ENCODE measurements at regions not wholly inside any gene's neighbourhood (a gene's known extent, or its start where the extent isn't known, plus 50 kb on each side); places are given as distances from the start of the nearest gene placed in this dataset.

DNA sequence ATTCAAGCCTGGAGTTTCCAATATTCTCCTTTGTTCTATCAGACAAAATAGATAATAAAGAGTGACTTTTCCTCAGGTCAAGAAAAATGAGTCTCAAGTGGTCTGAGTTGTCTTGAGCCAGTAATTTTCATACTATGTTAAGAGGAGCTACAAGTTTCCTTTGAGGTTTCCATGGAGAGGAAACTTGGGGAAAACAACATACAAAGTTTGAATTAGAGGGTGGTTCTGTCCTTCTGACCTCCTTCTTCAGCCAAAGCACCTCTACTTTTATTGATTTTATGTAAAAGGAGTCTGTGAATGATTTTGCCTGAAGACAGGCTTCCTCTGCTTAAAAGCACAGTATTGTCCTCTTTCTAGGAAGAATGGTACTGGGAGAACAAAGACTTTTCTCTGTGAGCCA is 497.2 kb upstream of the PKN2 start:
- no peak for DNase-seq

DNA sequence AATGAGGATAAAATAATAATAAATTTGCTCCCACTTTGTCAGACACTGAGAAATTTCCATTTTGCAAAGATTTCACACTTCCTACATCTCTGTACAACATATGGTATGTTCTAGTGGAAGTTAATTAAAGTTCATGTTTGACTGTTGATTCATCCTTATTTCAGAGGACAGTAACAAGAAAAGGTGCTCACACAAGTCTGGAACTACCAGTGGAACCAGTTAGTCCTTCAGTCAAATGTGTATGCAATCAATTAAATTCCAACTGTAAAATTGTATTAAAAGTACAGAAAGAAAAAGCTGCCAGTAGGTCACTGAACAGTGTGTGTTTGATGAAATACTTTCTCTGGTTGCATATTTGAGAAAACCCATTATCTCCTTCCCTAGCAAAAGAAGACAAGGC is 496.0 kb upstream of the PKN2 start:
- DNase-seq = no peak

DNA sequence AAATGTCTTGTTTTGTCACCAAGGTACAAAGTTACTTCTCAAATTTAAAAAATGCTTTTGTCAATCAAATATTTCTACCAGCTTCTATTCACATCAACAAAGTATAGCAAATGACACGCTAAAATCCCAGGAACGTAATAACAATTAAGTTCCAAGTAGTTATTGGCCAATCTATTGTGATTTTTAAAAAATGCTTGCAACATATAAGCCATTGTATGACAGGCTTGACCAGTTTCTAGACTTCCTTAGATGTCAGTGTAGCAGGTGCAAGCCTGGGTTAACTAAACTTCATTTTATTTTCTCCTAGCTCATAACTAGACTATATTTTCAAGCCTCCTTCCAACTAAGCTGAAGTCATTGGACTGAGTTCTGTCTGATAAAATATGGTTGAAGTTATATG is 494.5 kb upstream of the PKN2 start:
- no peak for DNase-seq

DNA sequence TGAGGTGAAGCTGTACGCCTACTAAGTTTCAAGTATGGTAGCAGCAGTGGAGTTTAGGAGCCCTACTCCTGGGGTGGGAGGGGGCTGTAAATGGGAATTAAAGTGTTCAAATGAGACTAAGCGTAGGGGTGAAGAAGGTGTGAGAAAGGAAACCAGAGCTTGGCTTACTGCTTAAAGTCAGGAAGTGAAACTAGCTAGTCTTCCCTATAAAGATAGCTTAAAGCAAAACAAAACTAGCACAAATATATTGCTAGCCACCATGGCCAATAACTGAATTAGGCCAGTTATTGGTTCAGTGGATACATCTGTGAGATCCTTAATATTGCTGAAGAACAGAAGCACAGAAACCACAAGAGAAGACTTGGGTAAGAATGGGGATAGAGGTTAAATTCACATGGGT is 492.2 kb upstream of the PKN2 start:
- no peak for DNase-seq

DNA sequence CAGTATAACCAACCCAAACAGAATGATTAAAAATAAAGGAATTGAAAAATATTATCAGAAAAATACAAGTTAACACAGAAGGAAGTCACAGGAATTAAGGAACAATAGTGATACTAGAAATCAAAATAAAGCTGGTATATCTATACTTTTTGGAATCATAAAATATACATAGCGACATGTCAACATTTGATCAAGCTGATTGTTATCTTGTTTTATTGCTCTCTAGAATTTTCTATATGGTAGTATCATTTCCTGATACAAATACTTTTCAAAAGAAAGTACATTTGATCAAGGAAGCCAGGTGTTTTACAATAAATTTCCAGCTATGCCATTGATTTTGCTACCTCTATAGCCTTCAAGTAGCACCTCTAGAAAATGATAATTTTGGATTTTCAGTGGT is 489.5 kb upstream of the PKN2 start:
- DNase-seq = no peak

DNA sequence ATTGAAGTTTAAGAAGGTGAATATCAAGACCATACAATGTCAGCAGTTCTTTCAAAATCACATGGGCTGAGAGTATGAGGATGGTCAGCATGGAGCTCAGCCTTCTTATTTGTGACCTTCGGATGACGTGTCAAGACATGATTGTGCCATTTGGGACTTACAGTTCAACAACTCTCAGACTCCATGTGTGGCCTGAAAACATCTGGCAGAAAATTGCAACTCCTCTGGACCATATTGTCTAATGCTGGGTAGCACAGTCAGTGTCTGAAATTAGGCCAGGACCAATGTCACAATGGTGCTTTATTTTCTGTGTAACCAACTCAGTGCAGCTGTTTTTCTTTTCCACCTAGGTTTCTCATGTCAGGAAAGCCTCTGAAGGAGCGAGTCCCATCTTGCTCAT is 483.5 kb upstream of the PKN2 start:
- DNase-seq = no peak

DNA sequence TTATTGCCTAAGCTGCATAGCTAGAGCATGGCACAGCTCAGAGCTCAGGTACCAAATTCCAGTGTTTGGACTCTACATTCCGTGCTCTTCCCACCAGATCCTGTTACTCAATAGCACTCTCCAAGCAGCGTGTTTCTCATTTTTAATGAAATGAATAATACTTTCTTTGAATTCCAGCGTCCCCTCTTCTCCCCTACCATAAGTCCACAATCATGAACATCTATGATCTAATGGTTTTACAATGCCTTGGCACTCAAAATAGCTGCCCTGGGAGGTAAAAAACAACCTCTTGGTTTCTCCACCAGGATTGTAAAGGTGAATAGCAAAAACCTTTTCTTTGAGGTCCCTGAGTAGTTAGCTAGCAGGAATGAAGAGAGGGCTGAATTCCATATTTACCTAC is 480.0 kb upstream of the PKN2 start:
- no peak for DNase-seq

DNA sequence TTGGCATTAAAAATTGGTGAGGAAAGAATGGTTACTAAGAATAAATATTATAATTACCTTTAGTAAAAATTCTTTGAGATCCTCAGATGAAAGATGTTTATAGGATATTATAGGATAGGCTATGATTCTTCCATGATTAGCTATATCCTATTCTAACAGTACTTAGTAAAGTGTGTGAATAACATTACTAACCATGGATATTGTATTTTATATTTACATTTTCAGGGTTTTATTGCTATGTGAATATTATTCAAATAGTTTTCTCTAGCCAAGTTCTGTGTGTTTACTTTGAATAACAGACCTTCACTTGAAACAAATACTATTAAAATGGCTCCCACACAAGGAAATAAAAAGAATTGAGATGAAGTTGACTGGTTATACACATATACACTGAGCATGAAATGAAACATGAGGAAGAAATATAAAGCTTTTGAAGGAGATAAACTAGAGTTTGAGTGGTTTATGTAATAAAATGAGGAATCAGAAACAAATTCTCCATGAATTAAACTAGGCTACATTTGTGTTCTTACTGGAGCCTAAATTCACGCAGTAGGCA is 479.4 kb upstream of the PKN2 start:
- DNase-seq = no peak

DNA sequence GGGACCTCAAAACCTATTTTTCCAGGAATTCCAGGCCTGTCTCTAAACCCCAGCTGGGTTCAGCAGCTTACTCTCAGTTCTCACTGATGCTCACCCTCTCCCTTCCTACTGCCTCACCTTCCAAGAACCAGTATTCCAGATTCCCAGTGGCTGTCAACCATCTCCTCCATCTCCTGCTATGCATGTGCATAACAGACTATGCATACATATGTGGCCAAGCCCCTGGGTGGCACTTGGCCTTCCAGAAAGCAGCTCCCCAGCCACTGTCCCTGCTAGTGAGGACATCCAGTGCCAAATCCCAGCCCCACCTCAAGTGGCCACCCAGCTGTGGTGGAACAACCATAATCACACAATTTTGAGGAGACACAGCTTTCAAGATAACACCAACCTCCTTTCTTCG is 475.7 kb upstream of the PKN2 start:
- no peak for DNase-seq

DNA sequence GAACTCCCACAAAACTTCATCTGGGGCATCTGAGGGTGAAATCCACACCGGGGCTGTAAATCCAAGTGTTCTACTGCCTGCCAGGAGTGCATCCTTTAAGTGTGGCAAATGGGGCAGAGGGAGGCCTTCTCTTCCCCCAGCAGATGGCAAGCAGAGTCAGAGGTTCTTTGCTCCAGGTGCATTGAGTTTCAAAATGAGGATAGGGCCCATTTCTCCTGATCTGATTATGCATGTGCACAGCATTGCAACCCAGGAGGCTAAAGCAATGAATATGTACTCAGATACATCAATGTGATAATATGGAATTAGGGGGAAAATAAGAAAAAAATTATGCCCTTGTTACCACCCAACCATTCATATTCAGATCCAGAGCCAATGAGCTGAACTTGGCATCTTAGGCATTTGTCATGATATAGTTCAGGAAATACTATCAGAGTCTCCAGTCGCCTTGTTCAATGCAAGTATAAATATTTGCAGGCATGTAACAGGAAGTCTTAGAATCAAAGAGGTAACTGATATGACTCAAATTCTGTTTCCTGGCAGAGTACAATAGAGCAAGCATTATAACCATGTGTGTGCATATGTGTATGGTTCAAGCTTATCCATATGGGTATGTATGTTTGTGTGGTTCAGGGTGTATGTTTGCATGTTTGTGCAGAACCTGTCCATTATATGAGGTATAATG is 473.8 kb upstream of the PKN2 start:
- DNase-seq = no peak

DNA sequence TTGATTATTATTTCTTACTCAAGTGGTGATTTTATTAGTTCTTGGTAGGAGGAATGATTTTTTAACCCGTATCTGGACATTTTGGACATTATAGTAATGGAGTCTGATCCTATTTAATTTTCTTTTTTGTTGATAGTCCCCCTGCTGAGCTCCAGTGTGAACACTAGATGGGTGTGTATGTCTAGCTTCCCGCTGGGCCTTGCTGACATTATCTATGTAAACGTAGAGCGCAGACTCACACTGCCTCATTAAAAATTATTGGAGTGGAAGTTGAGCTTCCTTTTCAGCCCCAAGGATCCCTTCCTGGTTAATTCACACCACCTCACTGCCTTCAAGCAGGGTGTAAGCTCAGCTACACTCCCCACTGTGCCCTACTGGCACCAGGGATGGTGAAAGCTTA is 467.6 kb upstream of the PKN2 start:
- DNase-seq = no peak

DNA sequence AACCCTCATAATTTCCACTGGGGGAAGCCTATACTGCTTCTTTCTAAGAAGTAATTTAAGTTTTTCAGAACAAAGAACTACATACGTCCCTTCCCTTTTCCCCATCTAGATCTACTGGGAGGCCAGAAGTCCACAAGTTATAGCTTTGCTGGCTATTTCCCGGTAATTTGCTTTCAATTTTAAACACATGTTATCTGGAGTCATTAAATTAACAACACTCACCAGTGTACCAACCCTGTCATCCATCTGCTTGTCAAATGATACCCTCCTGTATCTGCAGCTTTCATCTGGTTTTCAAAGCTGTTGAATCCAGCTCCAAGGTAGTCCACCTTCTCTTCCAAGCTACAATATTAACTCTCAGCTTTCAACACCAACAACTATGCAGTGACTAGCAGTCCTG is 466.7 kb upstream of the PKN2 start:
- DNase-seq = no peak

DNA sequence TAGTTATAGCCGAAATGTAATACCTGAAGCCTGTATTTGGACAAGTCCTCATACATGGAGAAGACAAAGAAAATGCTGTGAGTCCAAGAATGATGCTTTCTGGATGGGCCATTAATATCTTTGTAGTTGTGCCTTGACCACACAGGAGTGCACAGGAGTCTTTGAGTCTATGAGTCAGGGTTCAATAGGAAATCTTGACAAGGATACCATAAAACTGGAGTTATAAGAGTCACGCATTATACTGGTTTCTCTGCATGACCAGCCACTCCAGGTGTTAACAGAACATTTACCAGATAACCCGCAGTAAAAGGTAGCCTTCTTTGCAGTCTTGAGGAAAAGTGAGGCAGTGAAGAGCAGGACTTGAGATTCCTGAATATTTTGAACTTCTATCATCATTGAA is 464.6 kb upstream of the PKN2 start:
- DNase-seq = no peak

DNA sequence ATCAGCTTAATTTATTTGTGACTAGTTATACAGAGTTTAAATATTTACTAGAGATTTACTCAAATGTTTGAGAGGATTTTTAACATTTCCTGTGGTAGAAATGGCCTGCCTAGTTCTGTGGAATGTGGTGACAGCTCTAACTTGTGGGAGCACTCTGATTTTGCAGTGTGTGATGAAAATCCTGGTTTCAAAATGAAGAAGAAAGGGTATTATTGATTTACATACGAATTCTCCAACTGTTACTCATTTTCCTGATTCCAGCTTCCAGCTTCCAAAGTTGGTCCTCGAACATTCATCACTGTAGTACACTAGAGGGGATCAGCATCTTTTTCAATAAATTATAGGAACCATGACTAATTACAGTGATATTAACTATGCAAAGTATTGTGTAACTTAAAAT is 462.7 kb upstream of the PKN2 start:
- no peak for DNase-seq

DNA sequence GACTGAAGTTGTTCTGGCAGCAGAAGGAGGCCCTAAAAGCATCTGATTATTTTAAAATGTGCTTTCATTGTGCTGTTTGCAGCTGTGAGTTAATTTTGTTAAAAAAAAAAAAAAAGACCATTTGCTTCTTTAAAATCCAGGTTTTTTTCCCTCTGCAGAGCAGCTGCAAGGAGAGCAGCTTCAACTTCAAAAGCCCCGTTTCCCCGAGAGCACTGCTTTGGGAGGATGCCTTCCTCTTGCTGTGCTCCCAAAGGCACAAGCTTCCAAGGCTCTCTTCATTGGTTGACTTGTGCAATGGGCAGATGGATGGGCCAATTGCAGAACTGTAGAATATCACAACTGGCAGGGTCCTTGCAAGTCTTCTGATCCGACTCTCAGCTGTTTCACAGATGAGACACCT is 459.2 kb upstream of the PKN2 start:
- DNase-seq = no peak

DNA sequence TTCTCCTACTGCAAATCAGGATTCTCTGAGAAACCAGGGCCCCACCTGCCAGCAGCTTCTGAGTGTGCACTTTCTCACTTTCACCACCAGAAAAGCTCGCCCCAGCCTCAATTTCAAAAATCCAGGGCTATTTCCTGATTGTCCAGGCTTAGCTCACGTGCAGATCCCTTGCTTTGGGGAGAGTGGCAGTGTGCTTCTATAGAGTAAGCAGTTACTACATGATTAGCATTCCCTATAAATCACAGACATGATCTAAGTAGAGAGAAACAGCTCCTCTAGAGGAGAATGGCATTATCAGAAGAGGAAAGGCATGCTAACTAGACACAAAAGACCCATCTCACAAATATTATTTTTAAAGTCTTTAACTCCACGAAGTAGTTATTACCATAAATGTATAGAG is 456.0 kb upstream of the PKN2 start:
- no peak for DNase-seq

DNA sequence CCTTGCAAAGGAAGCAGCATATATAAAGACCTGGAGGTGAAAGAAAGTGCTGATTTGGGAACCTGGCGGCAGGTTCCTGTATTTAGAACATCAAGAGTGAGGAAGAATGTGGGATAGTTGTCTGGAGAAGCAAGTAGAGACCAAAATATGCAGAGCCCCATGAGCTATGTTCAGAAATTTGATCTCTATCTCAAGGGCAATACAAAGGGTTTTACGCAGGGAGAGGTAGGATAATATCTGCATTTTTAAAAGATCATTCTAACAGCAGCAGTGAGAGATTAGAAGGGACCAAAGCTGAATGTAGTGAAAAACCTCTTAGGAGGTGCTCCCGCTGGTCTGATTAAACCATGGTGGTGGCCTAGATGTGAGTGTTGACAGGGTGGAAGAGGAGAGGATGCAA is 453.9 kb upstream of the PKN2 start:
- no peak for DNase-seq

DNA sequence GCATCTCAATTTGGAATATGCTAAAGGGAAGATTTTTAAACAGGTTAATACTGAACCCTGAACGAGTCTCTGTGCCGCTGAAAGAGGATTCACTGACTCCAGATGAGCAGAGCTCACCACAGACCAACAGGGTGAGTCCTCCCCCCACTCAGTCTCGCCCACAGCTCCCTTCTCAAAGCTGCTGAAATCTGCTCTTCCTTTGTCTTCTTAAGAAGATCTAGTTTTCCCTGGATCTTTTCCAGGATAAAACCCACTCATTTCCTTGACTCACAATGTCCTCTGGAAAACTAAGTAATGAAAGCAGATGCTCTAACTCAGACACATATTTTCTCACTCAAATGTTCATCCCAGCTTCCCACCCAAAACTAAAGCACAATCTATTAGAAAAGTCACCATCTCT is 447.0 kb upstream of the PKN2 start:
- no peak for DNase-seq

DNA sequence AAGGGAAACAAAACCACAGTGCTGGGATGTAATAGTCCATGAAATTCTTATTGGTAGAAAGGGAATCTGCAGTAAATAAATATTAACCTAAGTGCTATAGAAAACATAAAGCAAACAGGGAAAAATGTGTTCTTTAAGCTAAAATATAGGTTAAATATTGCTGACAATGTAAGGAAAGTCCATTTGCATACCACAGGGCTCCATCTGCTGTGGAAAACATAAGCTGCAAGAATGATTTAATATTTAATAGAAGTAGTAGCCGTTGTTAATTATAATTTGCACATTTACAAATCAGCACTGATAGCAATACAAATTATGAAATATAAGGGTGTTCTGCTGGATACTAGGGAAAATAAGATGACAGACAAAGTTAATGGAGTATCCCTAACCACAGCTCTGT is 444.9 kb upstream of the PKN2 start:
- DNase-seq = no peak

DNA sequence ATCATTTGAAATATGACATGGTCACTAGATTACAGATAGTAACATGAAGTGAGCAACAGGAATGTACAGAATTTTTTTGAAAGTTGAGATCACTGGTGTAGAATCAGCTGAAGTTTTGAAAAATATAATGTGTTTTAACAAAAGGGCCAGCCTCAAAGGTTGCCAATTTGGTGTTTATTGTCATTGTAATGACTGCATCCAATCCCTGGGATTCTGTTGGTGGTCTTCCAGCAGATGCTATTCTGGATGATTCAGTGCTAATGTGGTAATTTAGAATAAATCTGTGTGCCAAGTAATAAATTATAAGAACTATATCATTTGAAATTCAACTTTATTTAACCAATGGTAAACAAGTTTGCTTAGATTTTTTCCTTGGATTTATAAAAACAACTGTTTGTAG is 436.4 kb upstream of the PKN2 start:
- no peak for DNase-seq

DNA sequence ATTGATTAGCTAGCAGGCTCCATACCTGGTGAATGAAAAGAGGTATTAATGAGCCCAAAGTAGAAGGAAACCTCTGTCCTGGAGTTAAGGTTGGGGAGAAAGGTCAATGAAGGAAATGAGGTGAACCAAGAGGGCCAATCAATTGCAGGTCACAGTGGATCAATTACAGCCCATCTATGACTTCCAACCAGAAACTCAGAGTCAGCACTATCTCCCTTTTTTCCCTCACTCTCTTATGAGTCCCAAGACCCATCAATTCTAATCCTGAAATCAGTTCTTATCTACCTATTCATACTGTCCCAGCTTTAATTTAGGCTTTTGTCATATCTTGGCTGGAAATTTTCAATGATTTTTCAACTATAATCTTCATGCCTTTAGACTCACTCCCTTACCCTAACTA is 433.2 kb upstream of the PKN2 start:
- DNase-seq = no peak

DNA sequence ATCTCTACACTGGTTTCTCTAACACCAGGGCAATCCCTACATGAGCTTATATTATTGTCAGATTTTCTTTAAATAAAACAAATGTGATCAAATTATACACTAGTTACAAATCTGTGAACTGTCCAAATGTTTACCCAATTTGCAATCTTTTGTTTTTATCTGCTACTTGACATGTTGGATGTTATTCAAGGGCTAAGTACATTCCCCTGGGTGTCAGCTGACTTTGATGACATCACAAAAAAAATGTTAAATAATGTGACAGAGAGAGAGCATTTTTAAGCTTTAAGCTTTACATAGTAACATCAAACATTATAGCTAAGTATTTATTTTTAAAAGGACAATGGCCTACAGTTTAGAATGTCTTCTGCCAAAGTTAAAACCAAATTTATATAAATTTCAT is 431.3 kb upstream of the PKN2 start:
- DNase-seq = no peak

DNA sequence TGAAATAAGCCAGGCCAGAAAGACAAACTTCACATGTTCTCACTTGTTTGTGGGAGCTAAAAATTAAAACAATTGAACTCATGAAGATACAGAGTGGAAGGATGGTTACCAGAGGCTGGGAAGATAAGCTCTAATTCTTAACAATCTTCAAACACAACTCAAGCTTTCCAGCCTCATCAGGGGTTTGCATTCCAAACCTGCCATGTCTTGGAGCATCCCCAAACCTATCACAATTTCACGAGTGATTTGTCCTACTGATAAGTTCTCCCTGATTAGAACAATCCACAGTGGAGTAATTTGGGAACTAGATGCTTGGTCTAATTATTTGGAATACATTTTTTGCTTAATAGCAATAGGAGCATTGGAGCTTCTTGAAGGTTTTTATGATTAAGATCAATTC is 418.5 kb upstream of the PKN2 start:
- no peak for DNase-seq

DNA sequence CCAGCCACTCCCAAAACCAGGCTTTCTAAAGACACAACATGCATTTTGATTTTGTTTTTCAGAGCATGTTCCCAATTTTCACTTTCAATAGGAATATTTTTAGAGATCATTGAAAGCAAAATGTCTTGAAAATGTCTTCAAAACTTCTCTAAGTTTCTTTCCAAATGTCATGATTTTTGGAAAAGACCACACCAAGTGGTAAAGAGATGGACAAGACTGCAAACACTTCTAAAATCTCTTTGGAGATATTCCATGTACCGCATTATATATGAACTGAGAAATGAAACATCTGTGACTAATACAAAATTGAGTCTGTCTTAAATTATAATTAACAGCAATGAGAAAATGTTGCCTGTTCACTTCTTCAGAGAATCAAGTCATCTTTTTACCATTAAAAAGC is 418.0 kb upstream of the PKN2 start:
- DNase-seq = no peak

DNA sequence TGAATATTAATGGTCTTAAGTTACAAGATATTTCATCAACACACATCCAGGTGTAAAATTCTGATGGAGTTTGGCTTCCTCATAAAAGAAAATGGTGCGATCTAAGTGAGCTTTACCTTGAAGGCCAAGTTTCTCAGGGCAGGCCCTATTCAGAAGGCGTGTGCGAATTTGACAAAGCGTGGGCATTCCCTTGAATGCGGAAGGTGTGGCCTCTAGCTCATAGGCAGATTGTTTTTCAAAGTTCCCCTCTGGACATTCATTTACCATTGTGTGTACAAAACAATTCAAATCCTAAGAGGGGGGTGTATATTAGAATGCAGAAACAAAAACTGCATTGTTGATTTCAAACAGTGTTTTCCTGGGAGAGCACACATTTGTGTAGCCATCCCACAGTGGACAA is 411.9 kb upstream of the PKN2 start:
- DNase-seq = no peak

DNA sequence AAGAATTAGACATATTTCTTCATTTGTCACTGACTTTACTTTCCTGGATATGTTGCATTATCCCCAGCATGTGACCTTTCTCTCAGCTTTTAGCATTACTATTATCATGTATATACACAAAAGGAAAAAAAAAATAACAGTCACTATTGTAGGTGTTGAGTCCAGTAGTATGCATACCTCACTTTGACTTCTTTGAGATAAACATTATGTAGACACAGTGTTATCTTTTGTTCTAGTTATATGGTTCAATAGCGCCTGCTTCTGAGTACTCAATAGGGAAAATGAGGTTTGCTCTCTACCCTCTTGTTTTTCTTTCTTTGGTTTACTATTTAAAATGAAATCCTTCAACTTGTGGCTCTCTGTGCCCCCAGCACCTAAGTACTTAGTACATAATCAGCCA is 409.6 kb upstream of the PKN2 start:
- DNase-seq = no peak

All from OCI-M1 (cell line).